ENCODE measurements at regions not wholly inside any gene's neighbourhood (a gene's known extent, or its start where the extent isn't known, plus 50 kb on each side); places are given as distances from the start of the nearest gene placed in this dataset.
A peak's percentile ranks its signal among the peaks of the same experiment; 100 is the strongest.

DNA sequence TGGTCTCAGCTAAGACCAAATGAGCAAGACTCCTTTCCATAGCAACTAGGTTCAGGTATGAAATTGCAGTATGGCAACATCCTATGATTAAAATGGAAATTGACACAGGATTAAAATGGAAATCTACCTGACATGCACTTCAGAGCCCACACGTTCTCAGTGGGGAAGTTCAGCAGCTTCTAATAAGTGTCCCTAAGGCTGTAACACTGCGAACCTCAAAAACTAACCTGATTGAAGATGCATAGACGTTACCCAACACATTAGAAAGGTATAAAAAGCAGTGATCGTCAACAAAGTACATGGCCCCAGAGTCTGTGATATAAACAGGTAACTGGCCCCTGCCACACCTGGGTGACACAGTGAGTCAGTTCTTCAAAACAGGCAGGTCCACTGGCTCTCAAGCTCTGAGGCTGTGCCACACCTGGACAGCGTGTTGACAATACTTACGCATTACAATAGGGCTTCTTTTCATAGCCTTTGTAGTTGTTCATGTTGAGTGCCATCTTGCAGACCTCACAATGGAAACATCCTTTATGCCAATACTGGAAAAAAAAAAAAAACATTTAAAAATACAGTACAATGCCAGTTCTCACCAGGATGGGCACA, 274.9 kb upstream of the NEBL start:
- peaks cover 0 to 18% (median 0%) of the 10 kb centered on the region in 4 donors for H3K4me1 ChIP-seq
- TF ChIP-seq POLR2A (IDR thresholded peaks at IDR 0.05) = no peak
- TF ChIP-seq, protein P1, sequence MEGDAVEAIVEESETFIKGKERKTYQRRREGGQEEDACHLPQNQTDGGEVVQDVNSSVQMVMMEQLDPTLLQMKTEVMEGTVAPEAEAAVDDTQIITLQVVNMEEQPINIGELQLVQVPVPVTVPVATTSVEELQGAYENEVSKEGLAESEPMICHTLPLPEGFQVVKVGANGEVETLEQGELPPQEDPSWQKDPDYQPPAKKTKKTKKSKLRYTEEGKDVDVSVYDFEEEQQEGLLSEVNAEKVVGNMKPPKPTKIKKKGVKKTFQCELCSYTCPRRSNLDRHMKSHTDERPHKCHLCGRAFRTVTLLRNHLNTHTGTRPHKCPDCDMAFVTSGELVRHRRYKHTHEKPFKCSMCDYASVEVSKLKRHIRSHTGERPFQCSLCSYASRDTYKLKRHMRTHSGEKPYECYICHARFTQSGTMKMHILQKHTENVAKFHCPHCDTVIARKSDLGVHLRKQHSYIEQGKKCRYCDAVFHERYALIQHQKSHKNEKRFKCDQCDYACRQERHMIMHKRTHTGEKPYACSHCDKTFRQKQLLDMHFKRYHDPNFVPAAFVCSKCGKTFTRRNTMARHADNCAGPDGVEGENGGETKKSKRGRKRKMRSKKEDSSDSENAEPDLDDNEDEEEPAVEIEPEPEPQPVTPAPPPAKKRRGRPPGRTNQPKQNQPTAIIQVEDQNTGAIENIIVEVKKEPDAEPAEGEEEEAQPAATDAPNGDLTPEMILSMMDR (IDR thresholded peaks at IDR 0.05) = no peak
- DNase-seq = peak in 1 of 3 donors; percentile 57
- H3K4me3 ChIP-seq = no peak overlapping the region
- no peaks in the 10 kb centered on the region for H3K36me3 ChIP-seq
- no peaks in the 10 kb centered on the region for H3K27me3 ChIP-seq
- no peaks in the 10 kb centered on the region for H3K9me3 ChIP-seq
- H3K27ac ChIP-seq = peak overlapping the region in 1 of 4 donors; percentile 1

GRCh38 chr10:21171197-21171935, 274.3 kb upstream of the NEBL start:
- Histone ChIP-seq H3K4me1 (peaks cover 0 to 18% (median 0%) of the 10 kb centered on the region in 4 donors), H3K27ac (no peak overlapping the region), H3K27me3 (no peaks in the 10 kb centered on the region), H3K9me3 (no peaks in the 10 kb centered on the region), H3K4me3 (no peak overlapping the region), H3K36me3 (no peaks in the 10 kb centered on the region)
- TF ChIP-seq, protein P1 (IDR thresholded peaks at IDR 0.05) = no peak
- no peak for TF ChIP-seq POLR2A (IDR thresholded peaks at IDR 0.05)
- DNase-seq = no peak

GRCh38 chr10:21170216-21170615, 273.1 kb upstream of the NEBL start:
- DNase-seq = no peak
- H3K36me3 ChIP-seq = no peaks in the 10 kb centered on the region
- H3K4me1 ChIP-seq = peaks cover 0 to 18% (median 0%) of the 10 kb centered on the region in 4 donors
- no peak for TF ChIP-seq POLR2A (IDR thresholded peaks at IDR 0.05)
- TF ChIP-seq, protein P1 (IDR thresholded peaks at IDR 0.05) = no peak
- H3K27me3 ChIP-seq = no peaks in the 10 kb centered on the region
- no peaks in the 10 kb centered on the region for H3K9me3 ChIP-seq
- H3K27ac ChIP-seq = no peak overlapping the region
- H3K4me3 ChIP-seq = no peak overlapping the region

DNA sequence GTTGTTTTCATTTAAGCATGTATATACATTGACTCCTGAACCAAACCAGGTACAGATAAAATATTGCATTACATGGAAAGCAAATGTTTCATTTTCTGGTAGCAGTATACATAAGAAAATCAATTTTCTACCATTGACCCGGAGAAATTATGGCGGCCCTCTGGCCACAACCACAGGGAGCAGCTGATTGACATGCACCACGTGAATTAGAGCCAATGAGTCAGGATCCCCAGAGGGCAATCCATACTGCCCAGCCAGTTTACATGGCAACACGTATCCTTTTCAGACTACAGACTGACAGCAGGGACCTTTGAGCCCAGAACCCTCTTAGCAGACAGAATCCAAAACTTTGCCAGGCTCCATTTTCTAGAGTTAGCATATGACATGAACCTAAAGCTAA, 272.2 kb upstream of the NEBL start:
- Histone ChIP-seq H3K4me3 (no peak overlapping the region), H3K4me1 (peaks cover 0 to 12% (median 0%) of the 10 kb centered on the region in 4 donors), H3K36me3 (no peaks in the 10 kb centered on the region), H3K27me3 (no peaks in the 10 kb centered on the region), H3K27ac (no peak overlapping the region), H3K9me3 (no peaks in the 10 kb centered on the region)
- DNase-seq = no peak
- TF ChIP-seq POLR2A (IDR thresholded peaks at IDR 0.05) = no peak
- TF ChIP-seq, protein P1 (IDR thresholded peaks at IDR 0.05) = no peak

DNA sequence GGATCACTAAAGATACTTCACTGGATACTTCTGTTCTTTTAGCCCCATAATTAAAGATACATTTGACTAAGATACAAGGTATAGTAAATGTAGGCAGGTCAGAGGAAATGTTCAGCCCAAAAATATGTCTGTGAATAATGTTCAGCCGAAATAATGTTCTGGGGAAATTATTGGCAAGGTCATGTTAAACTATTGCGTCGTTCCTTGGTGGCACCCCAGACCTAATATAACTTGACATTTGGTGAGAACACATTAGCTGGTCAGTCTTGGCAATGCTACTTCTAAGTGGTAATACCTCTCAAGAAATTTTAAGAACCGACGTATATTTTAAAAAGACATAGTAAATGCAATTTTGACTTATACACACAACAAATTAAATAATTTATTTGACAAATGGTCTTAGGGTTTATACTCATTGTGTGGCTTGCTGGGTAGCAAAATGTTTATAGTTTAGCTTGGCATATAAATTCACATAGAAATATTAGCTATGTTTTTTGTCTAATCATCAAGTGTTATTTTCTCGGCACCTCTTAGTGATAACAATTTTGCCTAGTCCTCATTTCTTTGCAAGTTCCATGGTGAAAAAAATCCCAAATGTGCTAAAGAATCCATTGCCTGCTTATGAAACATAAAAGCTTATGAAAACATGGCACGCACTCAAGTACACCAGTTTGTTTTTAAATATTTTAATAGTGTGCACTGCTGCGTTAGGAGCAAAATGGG, 270.3 kb upstream of the NEBL start:
- peaks cover 0 to 2% (median 0%) of the 10 kb centered on the region in 4 donors for H3K4me1 ChIP-seq
- TF ChIP-seq, protein P1 (IDR thresholded peaks at IDR 0.05) = no peak
- no peak for TF ChIP-seq POLR2A (IDR thresholded peaks at IDR 0.05)
- no peak overlapping the region for H3K27ac ChIP-seq
- DNase-seq = no peak
- peak overlapping the region in 1 of 4 donors; percentile 7 for H3K4me3 ChIP-seq
- H3K9me3 ChIP-seq = no peaks in the 10 kb centered on the region
- no peaks in the 10 kb centered on the region for H3K36me3 ChIP-seq
- H3K27me3 ChIP-seq = no peaks in the 10 kb centered on the region

Measured in Peyer's patch (tissue), 4 donors.